Liver (tissue), 7 donors: ENCODE measurements at regions not wholly inside any gene's neighbourhood (a gene's known extent, or its start where the extent isn't known, plus 50 kb on each side); places are given as distances from the start of the nearest gene placed in this dataset.

ENCODE experiments used
- DNase-seq: peaks from one replicate; pipeline ENCODE4 v3.0.0-alpha.2; 2017; ENCODE audit warnings: low spot score
- H3K27ac ChIP-seq, 2 donors: one replicate each; pipeline ENCODE4 v1.7.0; 2013; ENCODE audit warnings: inconsistent platforms in 2 of 2, low read length in 2 of 2, control low read depth in 1 of 2, low read depth in 1 of 2, mild to moderate bottlenecking in 1 of 2
- H3K27me3 ChIP-seq, 4 donors: one replicate each; pipeline versions ENCODE4 v1.6.1 to v1.7.0; 2013; ENCODE audit warnings: low read length in 3 of 4, inconsistent platforms in 1 of 4, mild to moderate bottlenecking in 1 of 4, moderate library complexity in 1 of 4; ENCODE audit not compliant: control insufficient read depth in 4 of 4, insufficient read depth in 4 of 4
- H3K36me3 ChIP-seq, 4 donors: one replicate each; pipeline versions ENCODE4 v1.6.1 to v1.7.0; 2013; ENCODE audit warnings: low read length in 3 of 4, mild to moderate bottlenecking in 3 of 4, low read depth in 1 of 4, moderate library complexity in 1 of 4; ENCODE audit not compliant: control insufficient read depth in 4 of 4, insufficient read depth in 3 of 4
- H3K4me1 ChIP-seq, 4 donors: one replicate each; pipeline versions ENCODE4 v1.6.1 to v1.7.0; 2013; ENCODE audit warnings: low read length in 3 of 4, mild to moderate bottlenecking in 3 of 4, moderate library complexity in 1 of 4; ENCODE audit not compliant: control insufficient read depth in 4 of 4, insufficient read depth in 4 of 4
- H3K4me3 ChIP-seq, 3 donors: one replicate each; pipeline versions ENCODE4 v1.6.1 to v1.7.0; 2013; ENCODE audit warnings: low read length in 3 of 3, control low read depth in 1 of 3, low read depth in 1 of 3, mild to moderate bottlenecking in 1 of 3
- H3K9ac ChIP-seq, 2 donors: one replicate each; pipeline ENCODE4 v1.7.0; 2013; ENCODE audit warnings: low read length in 2 of 2, mild to moderate bottlenecking in 2 of 2, moderate library complexity in 2 of 2, control low read depth in 1 of 2, low read depth in 1 of 2
- H3K9me3 ChIP-seq, 4 donors: one replicate each; pipeline versions ENCODE4 v1.6.1 to v1.7.0; 2013; ENCODE audit warnings: low read length in 3 of 4; ENCODE audit not compliant: control insufficient read depth in 4 of 4
- CTCF ChIP-seq: fragments of 150-350 bp; IDR thresholded peaks from 2 replicates; pipeline ENCODE4 v1.5.1; 2017; ENCODE audit warnings: improper control_type of control experiment, low read depth, low read length; ENCODE audit not compliant: missing input control
- EGR1 ChIP-seq, 2 donors: IDR thresholded peaks; 2 replicates each; pipeline ENCODE4 v1.6.1; 2016 to 2018; ENCODE audit warnings: antibody characterized with exemption in 2 of 2, low read depth in 2 of 2
- FOXA1 ChIP-seq: IDR thresholded peaks from 2 replicates; pipeline ENCODE4 v1.6.1; 2016; ENCODE audit warnings: antibody characterized with exemption
- FOXA2 ChIP-seq: IDR thresholded peaks from 2 replicates; pipeline ENCODE4 v1.6.1; 2016; ENCODE audit warnings: antibody characterized with exemption
- GABPA ChIP-seq, 2 donors: IDR thresholded peaks in 1 of 2; conservative IDR thresholded peaks in 1 of 2; 2 replicates each; pipeline ENCODE4 v1.6.1; 2016; ENCODE audit warnings: antibody characterized with exemption in 2 of 2, mild to moderate bottlenecking in 1 of 2, moderate library complexity in 1 of 2
- HNF4A ChIP-seq, 2 donors: conservative IDR thresholded peaks; 2 replicates each; pipeline ENCODE4 v1.6.1; 2016; ENCODE audit warnings: antibody characterized with exemption in 2 of 2, mild to moderate bottlenecking in 2 of 2
- HNF4G ChIP-seq: IDR thresholded peaks from 2 replicates; pipeline ENCODE4 v1.6.1; 2016; ENCODE audit warnings: antibody characterized with exemption
- JUND ChIP-seq, 2 donors: IDR thresholded peaks; 2 replicates each; pipeline ENCODE4 v1.6.1; 2016; ENCODE audit warnings: antibody characterized with exemption in 2 of 2
- MAX ChIP-seq: IDR thresholded peaks from 2 replicates; pipeline ENCODE4 v1.6.1; 2016; ENCODE audit warnings: antibody characterized with exemption
- NR2F2 ChIP-seq: IDR thresholded peaks from 2 replicates; pipeline ENCODE4 v1.6.1; 2016; ENCODE audit warnings: antibody characterized with exemption
- RAD21 ChIP-seq, 2 donors: IDR thresholded peaks; 2 replicates each; pipeline ENCODE4 v1.6.1; 2016; ENCODE audit warnings: antibody characterized with exemption in 2 of 2, mild to moderate bottlenecking in 2 of 2
- RXRA ChIP-seq, 2 donors: IDR thresholded peaks; 2 replicates each; pipeline ENCODE4 v1.6.1; 2017 to 2018; ENCODE audit warnings: antibody characterized with exemption in 2 of 2, mild to moderate bottlenecking in 1 of 2
- SP1 ChIP-seq: IDR thresholded peaks from 2 replicates; pipeline ENCODE4 v1.6.1; 2018; ENCODE audit warnings: antibody characterized with exemption, mild to moderate bottlenecking
- TAF1 ChIP-seq: conservative IDR thresholded peaks from 2 replicates; pipeline ENCODE4 v1.6.1; 2016; ENCODE audit warnings: antibody characterized with exemption, mild to moderate bottlenecking
- YY1 ChIP-seq: IDR thresholded peaks from 2 replicates; pipeline ENCODE4 v1.6.1; 2016; ENCODE audit warnings: antibody characterized with exemption, mild to moderate bottlenecking
- TF ChIP-seq, protein P1 (sequence below): IDR thresholded peaks from 2 replicates; pipeline ENCODE4 v1.6.1; 2016; ENCODE audit warnings: antibody characterized with exemption
- TF ChIP-seq, protein P2 (sequence below): IDR thresholded peaks from 2 replicates; pipeline ENCODE4 v1.6.1; 2016; ENCODE audit warnings: antibody characterized with exemption
- TF ChIP-seq, protein P3 (sequence below): IDR thresholded peaks from 2 replicates; pipeline ENCODE4 v1.6.1; 2016; ENCODE audit warnings: antibody characterized with exemption, mild to moderate bottlenecking
- donor health status: healthy.
- donor health status: healthy.
- donor health status: healthy.
- donor health status: healthy.

DNA sequence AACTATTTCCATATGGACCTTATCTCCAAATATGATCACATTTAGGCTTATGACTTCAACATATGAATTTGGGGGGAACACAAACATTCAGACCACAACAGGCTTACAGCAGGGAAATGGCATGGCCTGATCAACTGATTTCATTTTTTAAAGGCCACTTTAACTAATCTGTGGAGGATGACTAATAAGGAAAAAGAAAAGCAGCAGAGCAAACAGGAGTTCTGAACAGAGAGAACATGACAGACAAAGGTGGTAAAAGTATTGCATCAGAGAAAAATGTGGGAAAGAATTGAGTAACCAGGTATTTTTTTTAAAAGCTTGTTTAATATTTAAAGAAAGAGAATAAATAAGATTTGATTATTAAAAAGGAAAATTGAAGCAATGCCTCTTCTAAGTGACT is 366.1 kb upstream of the TMPO start:
- H3K36me3 ChIP-seq = no peaks in the 10 kb centered on the region
- no peak overlapping the region for H3K4me3 ChIP-seq
- H3K27ac ChIP-seq = no peak overlapping the region
- no peak for DNase-seq
- H3K9ac ChIP-seq = no peak overlapping the region
- no peaks in the 10 kb centered on the region for H3K4me1 ChIP-seq
- TF ChIP-seq FOXA1 (no peak), EGR1 (IDR thresholded peaks at IDR 0.05; ENCODE audit: low read depth in 2 of 2) (no peak), YY1 (no peak), SP1 (no peak), JUND (IDR thresholded peaks at IDR 0.05) (no peak), HNF4G (no peak), MAX (no peak), CTCF (no peak), TAF1 (no peak), RXRA (IDR thresholded peaks at IDR 0.05) (no peak), RAD21 (IDR thresholded peaks at IDR 0.05) (no peak), HNF4A (conservative IDR thresholded peaks at IDR 0.05) (no peak), GABPA (IDR thresholded peaks at IDR 0.05 in 1 of 2, conservative IDR thresholded peaks at IDR 0.05 in 1 of 2) (no peak), FOXA2 (no peak), NR2F2 (no peak)
- TF ChIP-seq, protein P1, sequence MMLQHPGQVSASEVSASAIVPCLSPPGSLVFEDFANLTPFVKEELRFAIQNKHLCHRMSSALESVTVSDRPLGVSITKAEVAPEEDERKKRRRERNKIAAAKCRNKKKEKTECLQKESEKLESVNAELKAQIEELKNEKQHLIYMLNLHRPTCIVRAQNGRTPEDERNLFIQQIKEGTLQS = no peak
- TF ChIP-seq, protein P2, sequence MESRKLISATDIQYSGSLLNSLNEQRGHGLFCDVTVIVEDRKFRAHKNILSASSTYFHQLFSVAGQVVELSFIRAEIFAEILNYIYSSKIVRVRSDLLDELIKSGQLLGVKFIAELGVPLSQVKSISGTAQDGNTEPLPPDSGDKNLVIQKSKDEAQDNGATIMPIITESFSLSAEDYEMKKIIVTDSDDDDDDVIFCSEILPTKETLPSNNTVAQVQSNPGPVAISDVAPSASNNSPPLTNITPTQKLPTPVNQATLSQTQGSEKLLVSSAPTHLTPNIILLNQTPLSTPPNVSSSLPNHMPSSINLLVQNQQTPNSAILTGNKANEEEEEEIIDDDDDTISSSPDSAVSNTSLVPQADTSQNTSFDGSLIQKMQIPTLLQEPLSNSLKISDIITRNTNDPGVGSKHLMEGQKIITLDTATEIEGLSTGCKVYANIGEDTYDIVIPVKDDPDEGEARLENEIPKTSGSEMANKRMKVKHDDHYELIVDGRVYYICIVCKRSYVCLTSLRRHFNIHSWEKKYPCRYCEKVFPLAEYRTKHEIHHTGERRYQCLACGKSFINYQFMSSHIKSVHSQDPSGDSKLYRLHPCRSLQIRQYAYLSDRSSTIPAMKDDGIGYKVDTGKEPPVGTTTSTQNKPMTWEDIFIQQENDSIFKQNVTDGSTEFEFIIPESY = no peak
- TF ChIP-seq, protein P3, sequence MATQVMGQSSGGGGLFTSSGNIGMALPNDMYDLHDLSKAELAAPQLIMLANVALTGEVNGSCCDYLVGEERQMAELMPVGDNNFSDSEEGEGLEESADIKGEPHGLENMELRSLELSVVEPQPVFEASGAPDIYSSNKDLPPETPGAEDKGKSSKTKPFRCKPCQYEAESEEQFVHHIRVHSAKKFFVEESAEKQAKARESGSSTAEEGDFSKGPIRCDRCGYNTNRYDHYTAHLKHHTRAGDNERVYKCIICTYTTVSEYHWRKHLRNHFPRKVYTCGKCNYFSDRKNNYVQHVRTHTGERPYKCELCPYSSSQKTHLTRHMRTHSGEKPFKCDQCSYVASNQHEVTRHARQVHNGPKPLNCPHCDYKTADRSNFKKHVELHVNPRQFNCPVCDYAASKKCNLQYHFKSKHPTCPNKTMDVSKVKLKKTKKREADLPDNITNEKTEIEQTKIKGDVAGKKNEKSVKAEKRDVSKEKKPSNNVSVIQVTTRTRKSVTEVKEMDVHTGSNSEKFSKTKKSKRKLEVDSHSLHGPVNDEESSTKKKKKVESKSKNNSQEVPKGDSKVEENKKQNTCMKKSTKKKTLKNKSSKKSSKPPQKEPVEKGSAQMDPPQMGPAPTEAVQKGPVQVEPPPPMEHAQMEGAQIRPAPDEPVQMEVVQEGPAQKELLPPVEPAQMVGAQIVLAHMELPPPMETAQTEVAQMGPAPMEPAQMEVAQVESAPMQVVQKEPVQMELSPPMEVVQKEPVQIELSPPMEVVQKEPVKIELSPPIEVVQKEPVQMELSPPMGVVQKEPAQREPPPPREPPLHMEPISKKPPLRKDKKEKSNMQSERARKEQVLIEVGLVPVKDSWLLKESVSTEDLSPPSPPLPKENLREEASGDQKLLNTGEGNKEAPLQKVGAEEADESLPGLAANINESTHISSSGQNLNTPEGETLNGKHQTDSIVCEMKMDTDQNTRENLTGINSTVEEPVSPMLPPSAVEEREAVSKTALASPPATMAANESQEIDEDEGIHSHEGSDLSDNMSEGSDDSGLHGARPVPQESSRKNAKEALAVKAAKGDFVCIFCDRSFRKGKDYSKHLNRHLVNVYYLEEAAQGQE = no peak
- H3K27me3 ChIP-seq = no peaks in the 10 kb centered on the region
- no peaks in the 10 kb centered on the region for H3K9me3 ChIP-seq
